HG03558 (cell line): ENCODE measurements at regions not wholly inside any gene's neighbourhood (a gene's known extent, or its start where the extent isn't known, plus 50 kb on each side); places are given as distances from the start of the nearest gene placed in this dataset.

ENCODE experiments used
- ATAC-seq: cut with Tn5 transposase; IDR thresholded peaks from one replicate; pipeline ENCODE4 v1.9.1; 2021; ENCODE audit warnings: moderate number of reproducible peaks; ENCODE audit not compliant: unreplicated experiment; ENCODE audit errors: extremely low read depth

GRCh38 chr13:26456650-26457049, 100.8 kb upstream of the WASF3 start:
- no peak for ATAC-seq

GRCh38 chr13:26457212-26457611, 100.3 kb upstream of the WASF3 start:
- ATAC-seq = no peak

- no peak for ATAC-seq
Observed at GRCh38 chr13:26458196-26458749, 99.2 kb upstream of the WASF3 start.

DNA sequence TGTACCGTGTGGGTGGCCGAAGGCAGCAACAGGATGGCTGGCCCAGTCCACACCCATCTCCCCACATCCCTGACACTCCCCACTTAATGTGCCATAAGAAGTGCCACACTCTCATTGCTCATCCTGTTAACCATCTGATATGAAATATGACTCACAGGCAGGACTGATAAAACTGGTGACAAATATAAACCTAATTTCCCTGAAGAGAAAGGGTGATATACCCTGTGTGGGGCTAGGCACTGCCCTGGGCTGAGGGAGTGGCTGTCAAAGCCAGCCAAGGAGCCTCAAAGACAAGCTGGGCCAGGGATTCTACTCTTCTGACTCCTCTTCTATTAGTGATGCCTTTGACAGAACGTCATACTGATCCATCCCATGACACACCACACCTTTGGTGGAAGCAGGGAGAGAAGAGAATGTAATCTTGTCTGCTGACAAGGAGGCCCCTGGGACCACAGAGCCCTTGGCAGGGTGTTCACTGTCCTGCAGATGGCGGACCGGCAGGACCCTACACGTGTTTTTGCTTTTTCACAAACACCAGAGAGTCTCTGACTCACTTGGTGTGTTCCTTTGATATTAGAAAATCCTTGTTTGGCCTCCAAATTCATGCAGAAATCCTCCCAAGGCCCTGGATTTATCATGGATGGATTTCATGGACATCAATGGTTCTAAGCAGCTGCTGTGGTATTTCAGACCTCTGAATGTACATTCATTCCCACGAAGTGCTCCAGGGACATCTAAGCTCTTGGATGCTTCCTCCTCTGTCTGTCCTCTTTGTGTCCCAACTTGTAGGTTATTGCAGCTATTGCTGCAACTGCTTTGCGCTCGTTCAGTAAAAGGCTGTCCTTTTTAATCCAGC, 98.0 kb upstream of the WASF3 start:
- no peak for ATAC-seq

- no peak for ATAC-seq
Observed at GRCh38 chr13:26460648-26461047, 96.8 kb upstream of the WASF3 start.

DNA sequence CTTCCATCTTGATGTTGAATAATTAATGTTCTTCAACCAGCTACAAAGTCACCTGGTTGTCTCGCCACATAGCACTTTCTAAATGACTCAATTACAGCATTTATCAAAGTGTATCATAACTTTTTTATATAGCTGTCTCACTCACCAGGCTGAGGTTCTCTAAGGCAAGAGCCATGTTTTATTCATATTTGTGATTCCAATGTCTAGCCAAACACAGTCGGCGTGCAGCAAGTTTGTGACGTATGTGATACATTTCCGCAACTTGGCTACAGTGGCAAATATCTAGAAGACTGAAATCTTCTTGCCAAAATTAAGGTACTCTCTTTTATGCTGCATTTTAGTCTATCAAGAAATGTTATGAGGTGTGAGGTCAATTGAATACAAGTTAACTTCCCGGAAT, 94.2 kb upstream of the WASF3 start:
- no peak for ATAC-seq

DNA sequence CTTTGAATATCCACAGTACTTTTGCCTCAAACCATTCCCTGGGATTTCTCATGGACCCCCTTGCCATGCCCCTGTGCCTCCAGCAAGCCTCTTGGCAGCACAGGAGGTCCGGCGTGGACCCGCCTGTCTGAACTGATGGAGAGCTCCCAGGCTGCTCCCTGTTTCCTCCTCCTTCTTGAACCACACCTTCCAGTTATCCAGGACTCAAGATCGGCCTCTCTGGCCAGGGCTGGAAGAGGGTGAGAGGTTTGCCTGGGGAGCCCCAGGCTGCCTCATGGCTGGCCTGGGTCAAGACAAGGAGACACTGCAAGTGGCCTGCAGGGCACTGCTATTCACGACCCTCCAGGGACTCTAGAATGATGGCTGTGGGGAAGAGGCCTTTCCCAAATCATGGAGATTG, 93.6 kb upstream of the WASF3 start:
- ATAC-seq = no peak

DNA sequence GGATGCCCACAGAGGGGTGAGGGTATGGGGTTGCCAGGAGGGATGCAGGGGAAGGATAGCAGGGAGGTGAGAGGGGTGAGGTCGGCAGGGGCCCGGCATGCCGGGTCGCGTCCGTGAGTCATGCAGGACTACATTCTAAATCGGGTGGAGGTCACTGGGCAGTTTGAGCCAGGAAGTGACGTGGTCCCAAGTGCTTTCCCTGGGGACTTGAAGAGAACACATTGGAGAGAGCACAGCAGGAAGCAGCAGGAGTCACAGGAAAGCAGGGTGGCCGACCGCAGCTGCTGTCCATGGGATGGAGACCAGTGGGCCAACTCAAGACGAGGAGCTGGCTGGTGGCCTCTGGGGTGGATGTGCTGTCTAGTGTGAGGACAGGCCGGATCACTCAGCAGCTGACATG, 92.0 kb upstream of the WASF3 start:
- no peak for ATAC-seq

DNA sequence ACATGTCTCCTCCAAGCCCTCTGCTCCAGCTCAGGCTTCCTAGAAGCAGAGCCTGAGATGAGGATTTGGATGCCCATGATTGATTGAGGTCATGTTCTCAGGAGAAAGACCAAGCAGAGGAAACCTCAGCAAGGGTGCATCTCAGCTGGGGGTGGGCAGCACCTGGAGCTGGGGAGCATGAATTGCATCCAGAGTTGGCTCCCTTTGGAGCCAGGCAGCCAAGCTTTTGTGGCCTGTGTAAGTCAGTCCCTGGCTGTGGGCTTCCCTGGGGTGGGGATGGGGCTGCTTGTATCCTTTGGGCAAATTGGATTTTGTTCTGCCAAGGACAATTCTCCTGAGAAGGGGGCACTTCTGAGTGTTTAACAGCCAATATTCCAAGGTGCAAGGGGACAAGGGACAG, 91.5 kb upstream of the WASF3 start:
- ATAC-seq = no peak

- ATAC-seq = no peak
Observed at GRCh38 chr13:26468265-26468801, 89.2 kb upstream of the WASF3 start.

DNA sequence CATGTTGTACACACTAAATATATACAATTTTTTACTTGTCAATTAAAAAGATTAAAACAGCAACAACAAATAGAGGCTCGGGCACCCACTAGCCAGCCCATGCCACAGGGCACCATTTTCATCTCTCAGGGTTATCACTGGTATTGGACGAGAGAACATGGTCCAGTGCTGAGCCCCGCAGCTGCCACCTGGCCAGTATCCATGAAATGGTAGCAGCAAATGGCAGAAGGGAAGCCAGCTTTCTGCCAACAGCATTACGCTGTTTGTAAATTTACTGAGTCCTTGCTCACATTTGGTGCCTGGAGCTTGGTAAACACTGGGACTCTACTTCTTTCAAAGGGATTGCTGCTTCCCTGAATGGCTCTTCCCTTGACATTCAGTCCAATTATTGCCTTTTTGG, 87.9 kb upstream of the WASF3 start:
- ATAC-seq = no peak

- ATAC-seq = no peak
Observed at GRCh38 chr13:26471807-26472206, 85.7 kb upstream of the WASF3 start.

GRCh38 chr13:26473571-26474230, 83.8 kb upstream of the WASF3 start:
- no peak for ATAC-seq

GRCh38 chr13:26474286-26474685, 83.2 kb upstream of the WASF3 start:
- no peak for ATAC-seq

DNA sequence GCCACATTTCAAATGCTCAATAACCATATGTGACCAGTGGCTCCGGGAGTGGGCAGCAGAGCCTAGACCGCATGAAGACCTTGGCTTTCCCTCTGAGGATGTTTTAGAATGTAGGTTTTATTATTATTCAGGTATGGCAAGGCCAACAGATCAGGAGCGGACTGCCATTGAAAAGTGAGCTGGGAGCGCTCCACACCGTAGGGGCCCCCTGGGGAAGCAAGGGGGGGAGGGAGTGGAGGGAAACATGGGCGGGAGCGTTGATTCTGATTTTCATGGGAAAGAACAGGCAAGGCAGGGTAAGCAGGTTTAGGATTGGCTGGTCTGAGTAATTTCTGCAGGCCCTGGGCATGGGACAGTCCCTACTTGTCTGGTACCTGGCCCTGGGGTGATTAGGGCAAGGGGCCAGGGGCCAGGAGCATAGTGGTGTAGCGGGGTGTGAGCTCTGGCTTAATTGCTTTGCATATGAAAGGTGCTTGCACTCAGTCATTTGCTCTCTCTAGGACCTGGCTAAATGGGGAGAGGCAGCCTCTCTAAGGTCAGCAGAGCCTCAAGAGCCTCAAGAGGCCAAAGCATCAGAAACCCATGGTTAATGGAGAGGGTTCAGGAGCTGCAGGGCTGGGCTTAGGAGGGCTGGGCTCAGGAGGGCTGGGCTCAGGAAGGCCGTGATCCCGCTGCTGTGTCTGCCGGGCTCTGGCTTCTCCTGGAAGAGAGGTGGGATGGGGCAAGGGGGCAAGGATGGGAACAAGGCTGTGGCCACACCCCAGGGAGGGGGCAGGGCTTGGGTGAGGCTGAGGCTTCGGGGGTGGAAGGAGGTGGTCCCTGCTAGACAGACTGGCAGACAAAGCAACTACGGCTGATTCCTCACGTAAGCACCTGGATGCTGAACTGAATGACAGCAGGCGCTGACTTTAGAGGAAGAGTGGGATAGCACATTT, 82.0 kb upstream of the WASF3 start:
- ATAC-seq = no peak

- no peak for ATAC-seq
Observed at GRCh38 chr13:26476111-26476781, 81.2 kb upstream of the WASF3 start.

- ATAC-seq = no peak
Observed at GRCh38 chr13:26476782-26477142, 80.7 kb upstream of the WASF3 start.

- no peak for ATAC-seq
Observed at GRCh38 chr13:26477681-26478080, 79.8 kb upstream of the WASF3 start.

- no peak for ATAC-seq
Observed at GRCh38 chr13:26480246-26480855, 77.1 kb upstream of the WASF3 start.
